ENCODE measurements at regions not wholly inside any gene's neighbourhood (a gene's known extent, or its start where the extent isn't known, plus 50 kb on each side); places are given as distances from the start of the nearest gene placed in this dataset.

GRCh38 chr2:59622599-59623308 is 930.7 kb downstream of the BCL11A start:
- H3K9me3 ChIP-seq (ENCODE audit: severe bottlenecking): no peaks in the 10 kb centered on the region
- H3K27ac ChIP-seq: no peak overlapping the region
- TF ChIP-seq, protein P1, sequence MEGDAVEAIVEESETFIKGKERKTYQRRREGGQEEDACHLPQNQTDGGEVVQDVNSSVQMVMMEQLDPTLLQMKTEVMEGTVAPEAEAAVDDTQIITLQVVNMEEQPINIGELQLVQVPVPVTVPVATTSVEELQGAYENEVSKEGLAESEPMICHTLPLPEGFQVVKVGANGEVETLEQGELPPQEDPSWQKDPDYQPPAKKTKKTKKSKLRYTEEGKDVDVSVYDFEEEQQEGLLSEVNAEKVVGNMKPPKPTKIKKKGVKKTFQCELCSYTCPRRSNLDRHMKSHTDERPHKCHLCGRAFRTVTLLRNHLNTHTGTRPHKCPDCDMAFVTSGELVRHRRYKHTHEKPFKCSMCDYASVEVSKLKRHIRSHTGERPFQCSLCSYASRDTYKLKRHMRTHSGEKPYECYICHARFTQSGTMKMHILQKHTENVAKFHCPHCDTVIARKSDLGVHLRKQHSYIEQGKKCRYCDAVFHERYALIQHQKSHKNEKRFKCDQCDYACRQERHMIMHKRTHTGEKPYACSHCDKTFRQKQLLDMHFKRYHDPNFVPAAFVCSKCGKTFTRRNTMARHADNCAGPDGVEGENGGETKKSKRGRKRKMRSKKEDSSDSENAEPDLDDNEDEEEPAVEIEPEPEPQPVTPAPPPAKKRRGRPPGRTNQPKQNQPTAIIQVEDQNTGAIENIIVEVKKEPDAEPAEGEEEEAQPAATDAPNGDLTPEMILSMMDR (IDR thresholded peaks at IDR 0.05; ENCODE audit: low read depth, low read length): no peak
- H3K36me3 ChIP-seq: no peaks in the 10 kb centered on the region
- H3K4me3 ChIP-seq (ENCODE audit: low read depth, low read length): no peak overlapping the region
- H3K27me3 ChIP-seq (ENCODE audit: insufficient read depth, low read depth, severe bottlenecking): no peaks in the 10 kb centered on the region
- DNase-seq: no peak

GRCh38 chr2:59604123-59604522 is 949.3 kb downstream of the BCL11A start:
- H3K9me3 ChIP-seq (ENCODE audit: severe bottlenecking): peaks cover 8% of the 10 kb centered on the region
- H3K36me3 ChIP-seq: no peaks in the 10 kb centered on the region
- no peak overlapping the region for H3K4me3 ChIP-seq (ENCODE audit: low read depth, low read length)
- H3K27me3 ChIP-seq (ENCODE audit: insufficient read depth, low read depth, severe bottlenecking): no peaks in the 10 kb centered on the region
- no peak for DNase-seq
- no peak overlapping the region for H3K27ac ChIP-seq
- TF ChIP-seq, protein P1 (IDR thresholded peaks at IDR 0.05; ENCODE audit: low read depth, low read length): no peak

DNA sequence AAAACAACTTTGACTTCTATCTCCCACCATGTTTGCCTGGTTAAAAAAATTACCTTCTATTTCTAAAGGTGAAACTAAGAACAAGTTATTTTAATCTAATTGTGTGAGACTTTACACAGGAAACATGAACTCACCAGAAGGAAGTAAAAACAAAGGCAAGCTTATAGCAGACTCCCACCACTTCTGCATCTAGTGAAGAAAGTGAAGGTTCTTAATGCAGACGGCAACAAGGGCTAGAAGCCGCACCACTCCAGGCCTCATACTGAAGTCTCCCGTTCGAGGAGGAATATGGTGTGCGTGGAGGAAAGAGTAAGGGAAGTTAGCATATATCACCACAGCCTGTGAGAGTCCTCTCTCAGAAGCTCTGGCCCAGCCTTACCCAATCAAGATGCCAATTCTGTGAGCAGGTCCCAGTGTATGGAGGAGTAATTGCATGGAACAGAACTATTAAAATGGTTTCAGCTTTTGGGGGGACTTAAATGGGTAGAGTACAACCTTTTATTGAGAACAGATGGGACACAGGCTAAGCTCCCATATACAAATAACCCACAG is 958.7 kb downstream of the BCL11A start:
- Histone ChIP-seq H3K27ac (no peak overlapping the region), H3K9me3 (ENCODE audit: severe bottlenecking) (no peaks in the 10 kb centered on the region), H3K4me3 (ENCODE audit: low read depth, low read length) (no peak overlapping the region), H3K27me3 (ENCODE audit: insufficient read depth, low read depth, severe bottlenecking) (no peaks in the 10 kb centered on the region), H3K36me3 (no peaks in the 10 kb centered on the region)
- TF ChIP-seq, protein P1 (IDR thresholded peaks at IDR 0.05; ENCODE audit: low read depth, low read length): no peak
- DNase-seq: no peak

DNA sequence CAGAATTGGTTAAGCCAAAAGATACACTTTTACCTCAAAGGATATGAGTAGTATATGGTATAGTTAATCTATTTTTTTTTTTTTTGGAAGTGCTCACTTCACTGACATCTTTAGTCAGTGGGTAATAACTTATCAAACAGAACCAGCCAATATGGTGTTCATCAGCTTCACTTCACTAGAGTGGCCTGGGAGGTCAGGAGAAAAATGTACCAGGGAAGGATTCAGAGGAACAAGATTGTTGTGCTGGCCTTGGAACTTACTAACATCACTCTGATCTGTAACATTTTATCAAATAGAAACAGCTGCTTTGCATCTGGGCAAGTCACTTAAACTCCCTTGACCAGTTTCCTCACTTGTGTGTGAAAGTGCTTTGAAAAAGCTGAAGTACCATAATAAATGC is 962.7 kb downstream of the BCL11A start:
- Histone ChIP-seq H3K36me3 (no peaks in the 10 kb centered on the region), H3K4me3 (ENCODE audit: low read depth, low read length) (no peak overlapping the region), H3K9me3 (ENCODE audit: severe bottlenecking) (no peaks in the 10 kb centered on the region), H3K27ac (no peak overlapping the region), H3K27me3 (ENCODE audit: insufficient read depth, low read depth, severe bottlenecking) (no peaks in the 10 kb centered on the region)
- DNase-seq: no peak
- TF ChIP-seq, protein P1 (IDR thresholded peaks at IDR 0.05; ENCODE audit: low read depth, low read length): no peak

DNA sequence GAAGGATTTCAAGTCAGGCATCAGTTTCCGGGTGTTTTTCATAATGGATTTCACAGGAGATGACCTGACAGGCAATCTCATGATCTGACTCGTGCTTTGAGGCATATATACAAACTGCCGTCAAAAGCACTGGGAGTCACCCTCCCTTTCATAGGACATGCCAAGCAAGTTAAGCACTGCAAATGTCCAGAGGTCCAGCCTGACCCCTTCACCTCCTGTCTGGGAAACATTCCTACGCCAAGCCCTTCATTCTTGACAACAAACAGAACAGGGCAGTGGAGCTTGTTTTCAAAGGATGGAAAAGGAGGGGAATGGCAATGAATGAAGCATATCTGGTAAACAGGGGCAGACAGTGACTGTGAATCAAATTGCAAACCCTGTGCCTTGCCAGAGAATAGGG is 963.6 kb downstream of the BCL11A start:
- Histone ChIP-seq H3K4me3 (ENCODE audit: low read depth, low read length) (no peak overlapping the region), H3K9me3 (ENCODE audit: severe bottlenecking) (no peaks in the 10 kb centered on the region), H3K36me3 (no peaks in the 10 kb centered on the region), H3K27me3 (ENCODE audit: insufficient read depth, low read depth, severe bottlenecking) (no peaks in the 10 kb centered on the region), H3K27ac (no peak overlapping the region)
- no peak for DNase-seq
- TF ChIP-seq, protein P1 (IDR thresholded peaks at IDR 0.05; ENCODE audit: low read depth, low read length): no peak

DNA sequence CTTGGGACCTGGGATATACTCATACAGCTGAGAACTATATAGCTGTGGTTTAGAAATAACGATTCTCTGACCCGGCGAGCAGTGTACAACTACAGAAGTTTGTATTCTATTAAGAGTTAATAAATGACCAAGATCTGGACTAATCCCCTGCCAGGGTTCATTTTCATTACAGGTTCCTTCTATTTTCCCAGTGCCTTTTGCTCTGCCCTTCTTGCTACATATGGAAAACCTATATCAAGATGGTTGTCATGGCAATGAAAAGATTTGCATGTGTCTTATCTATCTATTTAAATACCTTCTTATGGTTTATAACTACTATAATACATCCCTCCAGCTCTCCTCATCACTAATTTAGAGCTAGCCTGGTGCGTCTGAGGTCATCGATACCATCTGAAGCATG is 965.2 kb downstream of the BCL11A start:
- H3K9me3 ChIP-seq (ENCODE audit: severe bottlenecking): no peaks in the 10 kb centered on the region
- TF ChIP-seq, protein P1 (IDR thresholded peaks at IDR 0.05; ENCODE audit: low read depth, low read length): no peak
- DNase-seq: no peak
- H3K36me3 ChIP-seq: no peaks in the 10 kb centered on the region
- no peak overlapping the region for H3K4me3 ChIP-seq (ENCODE audit: low read depth, low read length)
- H3K27ac ChIP-seq: no peak overlapping the region
- H3K27me3 ChIP-seq (ENCODE audit: insufficient read depth, low read depth, severe bottlenecking): no peaks in the 10 kb centered on the region

Data from WERI-Rb-1 (cell line).